ENCODE measurements at regions not wholly inside any gene's neighbourhood (a gene's known extent, or its start where the extent isn't known, plus 50 kb on each side); places are given as distances from the start of the nearest gene placed in this dataset.

DNA sequence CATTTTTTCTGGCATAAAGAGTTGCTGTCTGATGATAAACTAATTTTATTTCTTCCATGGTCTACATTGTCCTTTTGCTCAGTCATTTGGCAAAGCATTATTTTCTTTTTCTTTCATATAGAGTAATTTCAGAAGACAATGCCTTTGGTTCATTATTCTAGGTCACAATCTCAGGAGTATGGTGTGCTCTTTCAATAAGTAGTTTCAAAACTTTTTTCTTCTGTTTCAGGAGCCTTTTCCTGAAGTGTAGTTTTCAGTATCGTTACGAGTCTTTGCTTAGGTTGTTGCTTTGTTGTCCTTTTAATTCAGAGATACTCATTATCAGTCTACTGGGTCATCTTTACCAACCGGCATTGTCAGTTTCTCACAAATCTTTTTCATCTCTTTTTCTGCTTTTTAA, 100.4 kb upstream of the GPC1 start:
- H3K27ac ChIP-seq (ENCODE audit: insufficient read depth, low read length): no peak overlapping the region
- H2AFZ ChIP-seq (replicated peaks; ENCODE audit: low read length, poor library complexity): no peak overlapping the region
- intact Hi-C loops (cut with micrococcal nuclease) (no loop called here), dilution Hi-C loops (cut with HindIII; ENCODE audit: low sequenced_read_pairs, unreplicated experiment) (no loop called here), in situ Hi-C loops (cut with MboI; ENCODE audit: low sequenced_read_pairs) (no loop called here)
- H4K8ac ChIP-seq (ENCODE audit: low read depth in 2 of 2, low read length in 2 of 2): no peak overlapping the region
- no peaks in the 10 kb centered on the region for H3K4me1 ChIP-seq (ENCODE audit: control insufficient read depth, insufficient read depth, low read length)
- ATAC-seq (ENCODE audit: low read depth) (no peak), DNase-seq (no peak)
- no peak overlapping the region for H3K18ac ChIP-seq (ENCODE audit: low read depth, low read length)
- H3K36me3 ChIP-seq (ENCODE audit: control insufficient read depth, insufficient read depth, low read length): no peaks in the 10 kb centered on the region
- no peaks in the 10 kb centered on the region for H4K20me1 ChIP-seq (ENCODE audit: insufficient read depth, low read length)
- no peak overlapping the region for H2BK20ac ChIP-seq (ENCODE audit: low read depth, low read length)
- H3K9ac ChIP-seq (ENCODE audit: low read depth, low read length): no peak overlapping the region
- ChIA-PET POLR2A (ENCODE audit: unreplicated experiment) (no interaction called here), CTCF (no interaction called here)
- no peak overlapping the region for H3K4me2 ChIP-seq (ENCODE audit: low read depth, low read length)
- no peak overlapping the region for H3K4ac ChIP-seq (ENCODE audit: low read depth, low read length)
- no peak overlapping the region for H4K91ac ChIP-seq (ENCODE audit: insufficient read depth, low read depth, low read length)
- H2BK15ac ChIP-seq (ENCODE audit: low read depth, low read length): no peak overlapping the region
- H3K23ac ChIP-seq (ENCODE audit: low read depth, low read length): no peak overlapping the region
- peaks cover 27% of the 10 kb centered on the region for H3K27me3 ChIP-seq (ENCODE audit: control insufficient read depth, insufficient read depth, low read length)
- no peak overlapping the region for H2AK5ac ChIP-seq (ENCODE audit: low read depth, low read length)
- no peak overlapping the region for H3K56ac ChIP-seq (ENCODE audit: extremely low read depth, insufficient read depth, low read length)
- no peak overlapping the region for H2BK120ac ChIP-seq (ENCODE audit: low read depth, low read length)
- TF ChIP-seq BHLHE40 (IDR thresholded peaks at IDR 0.05; ENCODE audit: low read depth, low read length) (no peak), MAZ (IDR thresholded peaks at IDR 0.05; ENCODE audit: borderline replicate concordance, low read depth, low read length) (no peak), FOS (IDR thresholded peaks at IDR 0.05; ENCODE audit: low read depth, low read length) (no peak), MAFK (IDR thresholded peaks at IDR 0.05; ENCODE audit: low read depth, low read length) (no peak), RAD21 (IDR thresholded peaks at IDR 0.05; ENCODE audit: low read length) (no peak), CTCF (conservative IDR thresholded peaks at IDR 0.05; ENCODE audit: low read depth, low read length) (no peak), NFE2L2 (IDR thresholded peaks at IDR 0.05; ENCODE audit: low read depth, low read length) (no peak), RCOR1 (IDR thresholded peaks at IDR 0.05; ENCODE audit: insufficient replicate concordance, low read length) (no peak), CEBPB (IDR thresholded peaks at IDR 0.05; ENCODE audit: low read depth, low read length) (no peak), MXI1 (IDR thresholded peaks at IDR 0.05; ENCODE audit: borderline replicate concordance, low read depth, low read length) (no peak), USF2 (IDR thresholded peaks at IDR 0.05; ENCODE audit: low read depth, low read length) (no peak), SMC3 (IDR thresholded peaks at IDR 0.05; ENCODE audit: low read depth, low read length) (no peak), POLR2A (IDR thresholded peaks at IDR 0.05; ENCODE audit: low read depth, low read length) (no peak), RFX5 (IDR thresholded peaks at IDR 0.05; ENCODE audit: low read depth, low read length) (no peak)
- TF ChIP-seq, protein P1, sequence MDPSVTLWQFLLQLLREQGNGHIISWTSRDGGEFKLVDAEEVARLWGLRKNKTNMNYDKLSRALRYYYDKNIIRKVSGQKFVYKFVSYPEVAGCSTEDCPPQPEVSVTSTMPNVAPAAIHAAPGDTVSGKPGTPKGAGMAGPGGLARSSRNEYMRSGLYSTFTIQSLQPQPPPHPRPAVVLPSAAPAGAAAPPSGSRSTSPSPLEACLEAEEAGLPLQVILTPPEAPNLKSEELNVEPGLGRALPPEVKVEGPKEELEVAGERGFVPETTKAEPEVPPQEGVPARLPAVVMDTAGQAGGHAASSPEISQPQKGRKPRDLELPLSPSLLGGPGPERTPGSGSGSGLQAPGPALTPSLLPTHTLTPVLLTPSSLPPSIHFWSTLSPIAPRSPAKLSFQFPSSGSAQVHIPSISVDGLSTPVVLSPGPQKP (IDR thresholded peaks at IDR 0.05; ENCODE audit: borderline replicate concordance, low read depth, low read length): no peak
- H3K9me1 ChIP-seq (ENCODE audit: insufficient read depth, low read length): no peaks in the 10 kb centered on the region
- H2AK9ac ChIP-seq (replicated peaks; ENCODE audit: low read depth, low read length, poor library complexity): no peak overlapping the region
- H4K5ac ChIP-seq (ENCODE audit: low read depth, low read length): no peak overlapping the region
- H3K14ac ChIP-seq (replicated peaks; ENCODE audit: low read depth, low read length): no peak overlapping the region
- no peak overlapping the region for H2BK5ac ChIP-seq (ENCODE audit: low read depth, low read length, poor library complexity, severe bottlenecking)
- peaks cover 8% of the 10 kb centered on the region for H3K9me3 ChIP-seq (ENCODE audit: control insufficient read depth, insufficient read depth, low read length)
- no TSS peak for BruUV-seq (replicated peaks)
- no peak overlapping the region for H3K4me3 ChIP-seq (ENCODE audit: insufficient read depth, low read depth, low read length)
- no CpG with 5 or more reads among the region's 3 CpGs for WGBS, 2 experiments (ENCODE audit: extremely low coverage in 2 of 2, insufficient read length in 1 of 2)
- H3K79me1 ChIP-seq (ENCODE audit: low read depth in 1 of 2, low read length in 2 of 2): no peaks in the 10 kb centered on the region

All from IMR-90 (cell line).